MM.1S (cell line): ENCODE measurements at regions not wholly inside any gene's neighbourhood (a gene's known extent, or its start where the extent isn't known, plus 50 kb on each side); places are given as distances from the start of the nearest gene placed in this dataset.

Experiments
- CTCF ChIP-seq: fragments of 300-600 bp; sonication (generic); IDR thresholded peaks from 2 replicates; pipeline ENCODE4 v1.5.1; 2016; ENCODE audit warnings: antibody characterized with exemption, low read length, mixed read lengths
- EZH2 ChIP-seq: fragments of 300-600 bp; sonication (generic); optimal IDR thresholded peaks from 2 replicates; pipeline ENCODE3; 2017; ENCODE audit warnings: low read depth, mild to moderate bottlenecking, antibody characterized with exemption, low read length, mixed read lengths
- EZH2phosphoT487 ChIP-seq: fragments of 300-600 bp; sonication (generic); IDR thresholded peaks from 2 replicates; pipeline ENCODE4 v1.6.1; 2018; ENCODE audit warnings: antibody characterized with exemption, low read length

- TF ChIP-seq CTCF (no peak), EZH2 (no peak), EZH2phosphoT487 (no peak)
These were observed 201.5 kb downstream of the DACT1 start for GRCh38 chr14:58839233-58839632.
